ENCODE measurements at regions not wholly inside any gene's neighbourhood (a gene's known extent, or its start where the extent isn't known, plus 50 kb on each side); places are given as distances from the start of the nearest gene placed in this dataset.
A peak's percentile ranks its signal among the peaks of the same experiment; 100 is the strongest.

GRCh38 chr12:43210485-43211192 is 341.4 kb downstream of the ADAMTS20 start:
- DNase-seq (ENCODE audit: unreplicated experiment): peak; percentile 45

GRCh38 chr12:43208627-43209026 is 343.4 kb downstream of the ADAMTS20 start:
- Mint-ChIP-seq H3K27me3 (ENCODE audit: insufficient read depth, unreplicated experiment) (no peaks in the 10 kb centered on the region), H3K4me3 (ENCODE audit: unreplicated experiment) (no peak overlapping the region), H3K9me3 (ENCODE audit: unreplicated experiment) (no peaks in the 10 kb centered on the region), H3K36me3 (ENCODE audit: insufficient read depth, unreplicated experiment) (peaks cover 6% of the 10 kb centered on the region), H3K27ac (ENCODE audit: low read depth, unreplicated experiment) (no peak overlapping the region), H3K4me1 (ENCODE audit: insufficient read depth, unreplicated experiment) (no peaks in the 10 kb centered on the region)
- intact Hi-C loops (cut with micrococcal nuclease): no loop called here
- no TSS peak for BruUV-seq (replicated peaks)
- POLR2A ChIA-PET: no interaction called here
- no peak for TF ChIP-seq CTCF (IDR thresholded peaks at IDR 0.05; ENCODE audit: unreplicated experiment)
- CTCF ChIA-PET: no interaction called here
- no peak for DNase-seq (ENCODE audit: unreplicated experiment)

More at GRCh38 chr12:43210485-43211192, 341.4 kb downstream of the ADAMTS20 start:
- ChIA-PET CTCF (interaction anchor here (0.6 to 0.8 kb wide), 3 partner anchors 11 to 513 kb away, joined by 3 read pairs; no protein-coding TSS in a partner anchor), POLR2A (interaction anchor here (0.9 to 1.5 kb wide), 2 partner anchors 19 to 24 kb away, joined by 3 to 4 read pairs; no protein-coding TSS in a partner anchor)
- no TSS peak for BruUV-seq (replicated peaks)
- TF ChIP-seq CTCF (IDR thresholded peaks at IDR 0.05; ENCODE audit: unreplicated experiment): no peak
- H3K9me3 Mint-ChIP-seq (ENCODE audit: unreplicated experiment): no peaks in the 10 kb centered on the region
- H3K36me3 Mint-ChIP-seq (ENCODE audit: insufficient read depth, unreplicated experiment): no peaks in the 10 kb centered on the region
- H3K4me3 Mint-ChIP-seq (ENCODE audit: unreplicated experiment): no peak overlapping the region
- H3K27me3 Mint-ChIP-seq (ENCODE audit: insufficient read depth, unreplicated experiment): no peaks in the 10 kb centered on the region
- no peaks in the 10 kb centered on the region for H3K4me1 Mint-ChIP-seq (ENCODE audit: insufficient read depth, unreplicated experiment)
- intact Hi-C loops (cut with micrococcal nuclease): no loop called here
- H3K27ac Mint-ChIP-seq (ENCODE audit: low read depth, unreplicated experiment): no peak overlapping the region

GRCh38 chr12:43208221-43208620 is 343.8 kb downstream of the ADAMTS20 start:
- peaks cover 6% of the 10 kb centered on the region for H3K36me3 Mint-ChIP-seq (ENCODE audit: insufficient read depth, unreplicated experiment)
- no peak for DNase-seq (ENCODE audit: unreplicated experiment)
- intact Hi-C loops (cut with micrococcal nuclease): no loop called here
- ChIA-PET POLR2A (interaction anchor here (0.6 kb wide), 2 partner anchors 28 to 238 kb away, joined by 3 to 4 read pairs; no protein-coding TSS in a partner anchor), CTCF (no interaction called here)
- TF ChIP-seq CTCF (IDR thresholded peaks at IDR 0.05; ENCODE audit: unreplicated experiment): no peak
- no peaks in the 10 kb centered on the region for H3K27me3 Mint-ChIP-seq (ENCODE audit: insufficient read depth, unreplicated experiment)
- H3K9me3 Mint-ChIP-seq (ENCODE audit: unreplicated experiment): no peaks in the 10 kb centered on the region
- no peak overlapping the region for H3K4me3 Mint-ChIP-seq (ENCODE audit: unreplicated experiment)
- BruUV-seq (replicated peaks): no TSS peak
- H3K27ac Mint-ChIP-seq (ENCODE audit: low read depth, unreplicated experiment): no peak overlapping the region
- H3K4me1 Mint-ChIP-seq (ENCODE audit: insufficient read depth, unreplicated experiment): no peaks in the 10 kb centered on the region

- intact Hi-C loops (cut with micrococcal nuclease): no loop called here
- no TSS peak for BruUV-seq (replicated peaks)
- Mint-ChIP-seq H3K27me3 (ENCODE audit: insufficient read depth, unreplicated experiment) (no peaks in the 10 kb centered on the region), H3K4me3 (ENCODE audit: unreplicated experiment) (no peak overlapping the region), H3K9me3 (ENCODE audit: unreplicated experiment) (no peaks in the 10 kb centered on the region), H3K27ac (ENCODE audit: low read depth, unreplicated experiment) (no peak overlapping the region), H3K4me1 (ENCODE audit: insufficient read depth, unreplicated experiment) (no peaks in the 10 kb centered on the region), H3K36me3 (ENCODE audit: insufficient read depth, unreplicated experiment) (peaks cover 6% of the 10 kb centered on the region)
- TF ChIP-seq CTCF (IDR thresholded peaks at IDR 0.05; ENCODE audit: unreplicated experiment): no peak
- DNase-seq (ENCODE audit: unreplicated experiment): peak; percentile 18
- POLR2A ChIA-PET: interaction anchor here (0.6 kb wide), 2 partner anchors 158 to 515 kb away, joined by 3 read pairs; no protein-coding TSS in a partner anchor
- CTCF ChIA-PET: interaction anchor here (0.5 kb wide), 2 partner anchors 78 to 355 kb away, joined by 3 to 4 read pairs; no protein-coding TSS in a partner anchor
These were observed 345.6 kb downstream of the ADAMTS20 start for GRCh38 chr12:43206396-43206795.
